HepG2 (cell line): ENCODE measurements at regions not wholly inside any gene's neighbourhood (a gene's known extent, or its start where the extent isn't known, plus 50 kb on each side); places are given as distances from the start of the nearest gene placed in this dataset.

ENCODE experiments used
- CHD4 ChIP-seq: fragments of 200-600 bp; sonication (generic); IDR thresholded peaks from 2 replicates; pipeline ENCODE4 v1.7.0; 2017; ENCODE audit warnings: mild to moderate bottlenecking, low read length, borderline replicate concordance
- EHMT2 ChIP-seq: fragments of 200-600 bp; sonication (generic); IDR thresholded peaks from 2 replicates; pipeline ENCODE4 v1.7.0; 2017; ENCODE audit warnings: antibody characterized with exemption, low read depth, low read length, borderline replicate concordance
- FOXK1 ChIP-seq: sonication (generic); formaldehyde crosslinking; IDR thresholded peaks from 2 replicates; pipeline ENCODE4 v1.4.0; 2020; ENCODE audit warnings: low read depth, missing genetic modification reagents, borderline replicate concordance
- GMEB2 ChIP-seq: IDR thresholded peaks from 2 replicates; pipeline ENCODE4 v1.6.1; 2016; ENCODE audit warnings: missing biosample characterization, missing genetic modification reagents, low read depth
- IRF2 ChIP-seq: IDR thresholded peaks from 2 replicates; pipeline ENCODE4 v1.6.1; 2018; ENCODE audit warnings: missing genetic modification reagents, missing compliant biosample characterization
- KAT8 ChIP-seq: IDR thresholded peaks from 2 replicates; pipeline ENCODE4 v1.6.1; 2016; ENCODE audit warnings: missing genetic modification reagents, missing compliant biosample characterization
- KDM3A ChIP-seq: IDR thresholded peaks from 2 replicates; pipeline ENCODE4 v1.6.1; 2018; ENCODE audit warnings: low read depth, missing compliant biosample characterization
- MAFF ChIP-seq: IDR thresholded peaks from 2 replicates; pipeline ENCODE4 v1.6.1; 2011; ENCODE audit warnings: low read depth, low read length, improper control_type of control experiment
- MXD4 ChIP-seq: IDR thresholded peaks from 2 replicates; pipeline ENCODE4 v1.6.1; 2016; ENCODE audit warnings: mild to moderate bottlenecking, missing biosample characterization, missing genetic modification reagents
- NR2F1 ChIP-seq, 2 experiments: fragments of 450-650 bp in 1 of 2; formaldehyde crosslinking in 1 of 2; IDR thresholded peaks; 2 replicates each; pipeline versions ENCODE4 v1.5.0 to v1.6.1; 2016 to 2020; ENCODE audit warnings: mild to moderate bottlenecking in 1 of 2, missing compliant biosample characterization in 1 of 2, missing genetic modification reagents in 1 of 2, moderate library complexity in 1 of 2
- PATZ1 ChIP-seq: sonication (generic); formaldehyde crosslinking; IDR thresholded peaks from 2 replicates; pipeline ENCODE4 v1.4.0; 2020; ENCODE audit warnings: missing genetic modification reagents
- RAD21 ChIP-seq: fragments of 450-650 bp; formaldehyde crosslinking; IDR thresholded peaks from 2 replicates; pipeline ENCODE4 v1.5.0; 2020; ENCODE audit warnings: mild to moderate bottlenecking
- SMC3 ChIP-seq: IDR thresholded peaks from 2 replicates; pipeline ENCODE4 v1.6.1; 2011; ENCODE audit warnings: low read length, improper control_type of control experiment
- THRA ChIP-seq: sonication (generic); formaldehyde crosslinking; IDR thresholded peaks from 2 replicates; pipeline ENCODE4 v1.4.0; 2020; ENCODE audit warnings: missing genetic modification reagents, borderline replicate concordance
- TIGD3 ChIP-seq: sonication (generic); formaldehyde crosslinking; IDR thresholded peaks from 2 replicates; pipeline ENCODE4 v1.5.1; 2020; ENCODE audit warnings: mild to moderate bottlenecking, missing genetic modification reagents, borderline replicate concordance
- ZBED4 ChIP-seq: sonication (generic); formaldehyde crosslinking; IDR thresholded peaks from 2 replicates; pipeline ENCODE4 v1.4.0; 2020; ENCODE audit warnings: missing genetic modification reagents, borderline replicate concordance
- ZNF331 ChIP-seq: sonication (generic); formaldehyde crosslinking; IDR thresholded peaks from 2 replicates; pipeline ENCODE4 v1.4.0; 2020; ENCODE audit warnings: missing genetic modification reagents
- ZNF430 ChIP-seq: sonication (generic); formaldehyde crosslinking; IDR thresholded peaks from 2 replicates; pipeline ENCODE4 v1.9.0; 2021; ENCODE audit warnings: mild to moderate bottlenecking, missing genetic modification reagents
- ZSCAN22 ChIP-seq: sonication (generic); formaldehyde crosslinking; IDR thresholded peaks from 2 replicates; pipeline ENCODE4 v1.4.0; 2020; ENCODE audit warnings: mild to moderate bottlenecking, missing genetic modification reagents
- ZSCAN9 ChIP-seq: IDR thresholded peaks from 2 replicates; pipeline ENCODE4 v1.6.1; 2016; ENCODE audit warnings: borderline replicate concordance

GRCh38 chr2:100730290-100730868 lies 89.6 kb upstream of the NPAS2 start (continued):
- TF ChIP-seq ZBED4 (CRISPR knock-in tag), result 0 out of 2 replicates have a peak, but pooled peaks have one; percentile 46
- 0 out of 4 replicates have a peak, but pooled peaks of 1 of the 2 experiments have one; percentile 22 for TF ChIP-seq NR2F1 (CRISPR knock-in tag; IDR thresholded peaks at IDR 0.05)
- peak; percentile 94 for TF ChIP-seq RAD21 (CRISPR knock-in tag)
- peak; percentile 52; the same call in 1 of the 2 replicates for TF ChIP-seq ZNF331 (CRISPR knock-in tag)
- TF ChIP-seq GMEB2 (CRISPR knock-in tag), result no peak
- 0 out of 2 replicates have a peak, but pooled peaks have one; percentile 11 for TF ChIP-seq THRA (CRISPR knock-in tag)
- no peak for TF ChIP-seq EHMT2
- peak; percentile 48; the same call in 1 of the 2 replicates for TF ChIP-seq MXD4 (CRISPR knock-in tag)
- TF ChIP-seq PATZ1, result 0 out of 2 replicates have a peak, but pooled peaks have one; percentile 20
- TF ChIP-seq ZSCAN22 (CRISPR knock-in tag), result no peak
- TF ChIP-seq FOXK1 (CRISPR knock-in tag), result no peak
- peak; percentile 98 for TF ChIP-seq SMC3
- TF ChIP-seq MAFF, result no peak
- TF ChIP-seq ZNF430 (CRISPR knock-in tag), result no peak
- TF ChIP-seq KAT8 (CRISPR knock-in tag), result peak; percentile 55
- TF ChIP-seq KDM3A (CRISPR knock-in tag), result peak; percentile 51; the same call in 1 of the 2 replicates
- peak; percentile 55; the same call in 1 of the 2 replicates for TF ChIP-seq ZSCAN9 (CRISPR knock-in tag)
- TF ChIP-seq IRF2, result peak; percentile 71; the same call in 1 of the 2 replicates
- no peak for TF ChIP-seq TIGD3 (CRISPR knock-in tag)
- TF ChIP-seq CHD4, result no peak
